ENCODE measurements at regions not wholly inside any gene's neighbourhood (a gene's known extent, or its start where the extent isn't known, plus 50 kb on each side); places are given as distances from the start of the nearest gene placed in this dataset.

- TF ChIP-seq CTCF (IDR thresholded peaks at IDR 0.05; ENCODE audit: insufficient read depth, low read depth, low read length) = no peak
- H3K4me3 ChIP-seq (ENCODE audit: low read depth, low read length) = no peak overlapping the region
- DNase-seq (ENCODE audit: low read depth) = no peak
These were observed 435.2 kb upstream of the ZNF507 start for GRCh38 chr19:31910224-31910623.

GRCh38 chr19:31911577-31911976, 433.8 kb upstream of the ZNF507 start:
- DNase-seq (ENCODE audit: low read depth) = no peak
- H3K4me3 ChIP-seq (ENCODE audit: low read depth, low read length) = no peak overlapping the region
- TF ChIP-seq CTCF (IDR thresholded peaks at IDR 0.05; ENCODE audit: insufficient read depth, low read depth, low read length) = no peak

- TF ChIP-seq CTCF (IDR thresholded peaks at IDR 0.05; ENCODE audit: insufficient read depth, low read depth, low read length) = no peak
- no peak for DNase-seq (ENCODE audit: low read depth)
- H3K4me3 ChIP-seq (ENCODE audit: low read depth, low read length) = no peak overlapping the region
These were observed 432.2 kb upstream of the ZNF507 start for GRCh38 chr19:31913103-31913661.

DNA sequence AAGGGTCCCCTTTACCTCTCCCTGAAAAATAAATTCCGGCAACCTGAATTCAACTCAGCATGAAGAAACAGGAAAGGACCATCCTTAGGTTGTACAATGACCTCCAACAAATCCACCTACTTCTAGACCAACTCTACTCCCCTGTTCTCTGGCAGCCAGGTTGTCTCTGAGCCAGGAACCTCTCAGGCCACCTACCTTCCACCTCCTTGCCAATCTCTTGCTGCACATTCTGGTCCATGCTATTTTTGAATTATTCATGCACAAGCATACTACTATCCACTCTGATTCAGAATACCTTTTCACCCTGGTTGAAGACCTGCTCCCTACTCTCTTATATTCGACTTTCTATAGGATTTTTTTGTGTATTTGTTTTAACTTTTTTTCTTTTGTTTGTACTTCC, 415.0 kb upstream of the ZNF507 start:
- no peak for TF ChIP-seq CTCF (IDR thresholded peaks at IDR 0.05; ENCODE audit: insufficient read depth, low read depth, low read length)
- no peak for DNase-seq (ENCODE audit: low read depth)
- H3K4me3 ChIP-seq (ENCODE audit: low read depth, low read length) = no peak overlapping the region

- no peak for TF ChIP-seq CTCF (IDR thresholded peaks at IDR 0.05; ENCODE audit: insufficient read depth, low read depth, low read length)
These were observed 407.4 kb upstream of the ZNF507 start for GRCh38 chr19:31937983-31938382.

DNA sequence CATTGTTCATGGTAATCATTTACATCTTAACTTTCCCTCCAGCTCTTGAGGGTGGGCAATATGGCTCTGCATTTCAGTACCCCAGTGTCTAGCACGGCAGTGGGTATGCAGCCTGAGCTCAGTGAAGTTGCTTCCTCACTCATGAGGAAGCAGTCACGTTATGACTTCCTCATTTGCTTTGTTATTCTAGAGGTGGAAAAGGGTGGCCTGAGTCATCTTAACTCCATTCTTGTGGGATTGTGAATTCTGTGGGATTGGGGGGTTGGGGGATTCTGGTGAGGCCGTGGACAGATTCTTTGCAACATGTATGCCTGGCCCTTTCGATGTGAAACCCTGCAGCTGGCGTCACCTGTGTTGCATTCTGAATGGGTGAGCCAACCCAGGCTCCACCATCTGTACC, 406.7 kb upstream of the ZNF507 start:
- no peak for TF ChIP-seq CTCF (IDR thresholded peaks at IDR 0.05; ENCODE audit: insufficient read depth, low read depth, low read length)
- no peak for DNase-seq (ENCODE audit: low read depth)
- H3K4me3 ChIP-seq (ENCODE audit: low read depth, low read length) = no peak overlapping the region

More at GRCh38 chr19:31937983-31938382, 407.4 kb upstream of the ZNF507 start:
- no peak for DNase-seq (ENCODE audit: low read depth)
- H3K4me3 ChIP-seq (ENCODE audit: low read depth, low read length) = no peak overlapping the region

GRCh38 chr19:31940396-31940795, 405.0 kb upstream of the ZNF507 start:
- no peak overlapping the region for H3K4me3 ChIP-seq (ENCODE audit: low read depth, low read length)
- no peak for TF ChIP-seq CTCF (IDR thresholded peaks at IDR 0.05; ENCODE audit: insufficient read depth, low read depth, low read length)
- DNase-seq (ENCODE audit: low read depth) = no peak
